ENCODE measurements at regions not wholly inside any gene's neighbourhood (a gene's known extent, or its start where the extent isn't known, plus 50 kb on each side); places are given as distances from the start of the nearest gene placed in this dataset.
A peak's percentile ranks its signal among the peaks of the same experiment; 100 is the strongest.

DNA sequence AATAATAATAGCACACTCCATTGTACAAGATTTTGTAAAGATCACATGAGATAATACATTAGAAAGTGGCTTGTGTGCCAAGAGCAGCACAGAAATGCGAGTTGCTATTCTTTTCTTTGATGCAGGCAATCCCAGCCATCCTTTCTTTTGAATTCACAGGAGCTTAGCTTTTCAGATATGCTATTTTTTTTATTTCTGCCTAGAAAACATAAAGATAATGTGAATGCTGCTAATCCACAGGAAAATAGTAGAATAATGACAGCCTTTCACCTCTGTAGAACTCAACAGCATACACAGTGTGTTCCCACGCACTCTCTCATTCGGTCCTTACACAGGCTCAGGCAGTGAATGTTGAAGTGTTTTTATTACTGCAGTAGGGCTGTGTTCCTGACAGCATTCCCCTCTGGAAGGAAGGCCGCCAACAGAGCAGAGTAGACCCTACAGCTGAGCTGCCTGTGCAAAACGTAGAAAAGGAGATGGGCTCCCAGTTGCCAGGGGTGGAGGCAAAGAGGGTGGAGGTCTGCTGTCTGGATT, 138.8 kb upstream of the TAPT1 start:
- DNase-seq (ENCODE audit: low spot score), result no peak

DNA sequence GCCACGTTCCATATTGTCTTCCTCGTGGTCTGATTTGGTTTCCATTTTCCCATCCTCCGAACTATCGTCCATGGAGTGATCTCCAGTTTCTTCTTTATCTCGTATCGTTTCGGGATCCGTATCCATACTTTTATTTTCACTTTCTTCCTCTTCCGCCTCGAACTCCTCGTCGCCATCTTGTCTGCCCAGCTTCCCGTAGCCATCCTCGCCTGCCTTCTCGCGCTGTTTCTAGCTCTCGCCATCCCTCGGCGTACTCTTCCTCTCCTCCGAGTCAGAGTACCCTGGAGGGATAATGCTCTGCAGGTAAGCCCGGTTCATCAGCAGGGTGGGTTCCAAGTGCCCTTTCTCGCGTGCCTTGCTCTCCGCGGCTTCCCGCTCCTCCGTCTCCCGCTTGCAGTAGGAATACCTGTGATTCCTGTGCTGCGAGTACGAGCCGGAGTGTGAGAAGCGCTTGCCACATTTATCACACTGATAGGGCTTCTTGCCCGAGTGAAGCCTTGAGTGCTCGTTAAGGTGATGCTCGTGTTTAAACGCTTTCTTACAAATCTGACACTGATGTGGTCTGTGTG, 134.5 kb upstream of the TAPT1 start:
- DNase-seq (ENCODE audit: low spot score), result no peak

DNA sequence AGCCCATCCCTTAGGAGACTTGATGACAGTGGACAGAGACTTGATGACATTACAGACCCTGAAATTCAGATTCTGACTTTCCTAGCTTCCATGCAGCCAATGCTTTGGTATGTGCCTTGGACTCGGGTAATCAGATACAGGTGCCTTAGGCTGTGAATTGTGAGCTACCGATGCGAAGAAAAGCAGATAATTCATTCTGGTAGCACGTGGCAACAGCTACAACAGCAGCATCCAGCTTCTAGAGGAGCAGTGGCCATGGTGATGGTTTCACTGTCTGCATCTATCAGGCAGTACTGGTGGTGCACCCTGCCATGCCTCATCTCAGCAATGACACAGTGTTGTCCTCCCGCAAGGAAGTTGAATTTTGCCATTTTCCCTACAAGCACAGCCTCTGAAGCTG, 126.9 kb upstream of the TAPT1 start:
- no peak for DNase-seq (ENCODE audit: low spot score)

DNA sequence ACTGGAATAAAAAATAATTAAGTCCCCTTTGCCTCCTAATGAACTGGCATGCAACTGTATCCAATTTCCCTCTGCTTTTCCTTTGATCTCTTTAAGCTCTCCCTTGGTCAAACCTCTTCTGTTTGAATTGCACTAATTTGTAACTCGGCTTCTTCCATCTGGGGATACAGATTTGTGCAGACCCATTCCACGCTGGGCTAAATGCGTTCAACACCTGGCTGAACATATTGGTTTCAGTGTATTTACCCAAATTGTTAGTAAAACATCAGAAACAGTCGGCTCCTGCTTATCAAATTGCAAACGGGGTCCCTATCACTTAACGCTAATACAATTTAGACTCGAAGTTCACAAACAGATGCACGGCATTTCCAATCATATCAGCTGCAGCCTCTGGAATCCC, 124.9 kb upstream of the TAPT1 start:
- no peak for DNase-seq (ENCODE audit: low spot score)

DNA sequence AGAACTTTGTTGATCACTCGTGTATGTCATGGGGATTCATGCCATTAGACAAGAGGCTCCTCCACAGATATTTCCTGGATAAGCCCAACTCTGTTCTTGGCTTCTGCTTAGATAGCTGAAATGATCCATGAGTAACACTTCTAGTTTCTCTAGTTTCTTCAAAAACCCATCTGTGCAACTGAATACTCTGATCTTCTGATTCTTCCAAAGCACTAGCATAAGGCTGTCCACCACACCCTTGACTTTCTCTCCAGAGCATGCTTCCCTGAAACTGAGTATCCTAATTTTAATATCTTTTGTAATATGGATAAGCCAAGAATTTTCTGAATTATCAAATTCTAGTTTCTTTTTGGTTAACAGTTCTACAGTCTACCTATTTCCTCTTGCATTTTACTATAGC, 118.6 kb upstream of the TAPT1 start:
- no peak for DNase-seq (ENCODE audit: low spot score)

DNA sequence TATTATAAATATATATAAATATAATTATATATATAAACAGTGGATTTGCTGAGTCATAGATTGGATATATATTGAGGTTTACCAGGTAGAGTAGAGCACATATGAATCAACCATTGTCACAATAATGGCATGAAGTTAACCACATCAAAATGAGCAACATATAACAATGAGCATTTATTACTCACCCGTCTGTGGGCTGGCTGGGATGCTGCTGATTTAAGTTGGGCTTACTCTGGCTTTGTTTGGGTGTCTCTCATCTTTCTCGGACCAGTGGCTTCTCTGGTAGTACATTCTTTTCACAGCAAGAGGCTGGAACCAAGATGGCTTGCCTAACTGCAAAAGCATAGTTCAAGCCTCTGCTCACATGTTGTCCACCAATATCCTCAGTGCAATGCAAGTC, 111.7 kb upstream of the TAPT1 start:
- peak; percentile 8 for DNase-seq (ENCODE audit: low spot score)

DNA sequence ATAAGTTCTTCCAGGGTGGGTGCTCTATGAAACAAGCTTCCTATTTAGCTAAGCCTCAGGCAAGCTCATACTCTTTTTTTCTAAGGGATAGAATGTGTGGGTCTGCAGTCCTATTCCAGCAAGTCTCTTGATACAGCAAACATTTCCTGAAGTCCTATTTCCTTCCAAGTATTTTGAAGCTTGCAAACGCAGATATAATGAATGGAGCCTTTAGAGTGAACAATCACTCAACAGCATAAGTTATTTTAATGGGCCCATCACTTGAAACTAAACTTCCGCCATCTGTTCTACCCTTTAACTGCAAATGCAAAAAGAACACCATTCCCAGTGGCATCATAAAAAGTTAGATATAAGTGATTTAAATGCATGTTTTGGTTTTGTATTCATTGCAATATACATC, 108.3 kb upstream of the TAPT1 start:
- DNase-seq (ENCODE audit: low spot score), result no peak

DNA sequence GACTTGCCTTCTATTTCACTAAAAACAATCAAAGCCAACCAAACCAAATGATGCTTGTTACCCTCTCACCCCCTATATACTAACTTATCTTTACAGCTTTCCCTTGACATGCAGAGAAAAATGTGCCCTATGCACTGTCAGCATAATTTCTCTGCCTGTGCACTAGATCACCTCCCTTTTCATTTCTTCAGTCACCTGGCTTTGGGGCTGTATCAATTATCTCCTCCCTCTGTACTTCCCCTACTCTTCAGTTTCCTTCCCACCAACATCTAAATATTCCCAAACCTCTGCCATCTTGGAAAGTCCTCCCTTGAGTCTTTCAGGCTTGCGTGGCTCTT, 103.5 kb upstream of the TAPT1 start:
- no peak for DNase-seq (ENCODE audit: low spot score)

DNA sequence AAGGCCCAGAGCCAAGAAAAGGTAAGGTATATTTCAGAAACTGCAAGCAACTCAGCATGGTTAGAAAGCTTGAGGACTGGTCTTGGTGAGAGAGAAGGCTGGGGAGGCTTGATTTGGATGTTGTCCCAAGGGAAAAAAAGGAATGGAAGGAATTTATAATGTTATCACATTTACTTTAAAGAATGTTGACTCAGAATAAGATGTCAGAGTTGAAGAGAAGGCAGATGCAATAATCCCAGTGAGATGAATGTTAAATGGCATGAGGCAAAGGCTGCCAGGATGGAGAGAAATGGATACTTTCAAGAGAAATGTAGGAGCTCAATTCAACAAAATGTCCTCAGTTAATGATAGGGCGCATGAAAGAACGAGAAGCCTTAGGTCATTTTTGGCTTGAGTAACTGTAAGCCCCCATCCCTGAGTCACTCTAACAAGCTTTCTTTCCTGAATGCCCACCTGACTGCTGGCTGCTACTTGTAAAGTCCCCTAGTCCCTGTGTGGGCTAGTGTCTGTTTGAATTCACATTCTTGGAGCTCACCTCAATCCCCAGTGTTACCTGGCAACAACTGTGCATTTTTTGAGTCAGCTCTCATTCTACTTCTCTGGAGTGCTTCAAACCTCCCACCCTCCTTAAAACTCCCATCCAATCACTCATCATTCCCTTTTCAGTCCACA, 103.0 kb upstream of the TAPT1 start:
- no peak for DNase-seq (ENCODE audit: low spot score)

DNA sequence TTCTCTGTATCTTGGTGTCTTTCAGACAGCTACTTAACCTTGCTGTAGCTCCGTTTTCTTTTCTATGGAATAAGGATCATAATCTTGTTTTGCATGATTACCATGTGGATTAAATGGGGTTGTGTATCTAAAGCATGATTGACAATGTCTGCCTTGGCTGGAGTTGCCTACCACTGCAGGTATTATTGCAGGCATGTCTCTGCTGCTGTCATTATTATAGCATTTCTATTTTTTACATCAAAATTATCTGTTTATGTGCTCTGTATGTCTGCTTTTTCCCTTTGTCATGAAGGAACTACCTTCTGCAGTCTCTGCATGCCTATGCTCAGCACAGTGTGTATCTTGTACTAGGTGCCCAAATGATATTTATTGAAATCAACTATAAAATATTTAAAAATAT, 95.9 kb upstream of the TAPT1 start:
- DNase-seq (ENCODE audit: low spot score), result no peak

DNA sequence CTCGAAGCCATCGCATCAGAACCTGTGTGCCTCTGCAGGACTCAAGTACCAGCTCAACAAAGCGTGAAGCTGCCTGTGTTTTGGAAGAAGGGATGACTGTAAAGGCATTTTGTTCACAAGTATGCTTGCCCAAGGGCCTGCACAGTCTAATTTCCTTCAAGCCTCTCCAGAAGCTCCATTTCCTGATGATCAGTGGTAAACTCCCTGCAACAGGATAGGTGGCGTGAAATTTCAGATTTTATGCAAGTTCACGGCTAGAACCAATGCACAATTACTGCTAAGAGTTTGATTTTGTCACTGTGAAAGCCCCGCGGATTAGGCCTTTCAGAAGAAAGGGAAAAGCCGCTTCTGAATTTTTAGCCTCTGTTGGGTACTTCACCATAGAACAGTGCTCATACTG, 89.2 kb upstream of the TAPT1 start:
- no peak for DNase-seq (ENCODE audit: low spot score)

DNA sequence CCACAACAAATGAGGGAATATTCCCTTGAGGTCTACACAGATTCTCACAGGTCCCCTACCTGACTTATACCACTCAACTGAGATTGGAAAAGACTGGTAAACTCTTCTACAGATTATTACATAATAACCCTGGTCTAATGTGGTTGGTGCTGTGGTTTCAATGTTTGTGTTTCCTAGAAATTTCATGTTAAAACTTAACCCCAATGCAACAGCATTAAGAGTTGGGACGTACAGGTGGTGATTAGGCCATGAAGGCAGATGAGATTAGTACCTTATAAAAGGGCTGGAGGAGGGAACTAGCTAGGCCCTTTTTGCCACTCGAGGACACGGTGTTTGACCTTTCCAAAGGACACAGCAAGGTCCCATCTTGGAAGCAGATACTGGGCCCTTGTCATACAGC, 84.3 kb upstream of the TAPT1 start:
- no peak for DNase-seq (ENCODE audit: low spot score)

DNA sequence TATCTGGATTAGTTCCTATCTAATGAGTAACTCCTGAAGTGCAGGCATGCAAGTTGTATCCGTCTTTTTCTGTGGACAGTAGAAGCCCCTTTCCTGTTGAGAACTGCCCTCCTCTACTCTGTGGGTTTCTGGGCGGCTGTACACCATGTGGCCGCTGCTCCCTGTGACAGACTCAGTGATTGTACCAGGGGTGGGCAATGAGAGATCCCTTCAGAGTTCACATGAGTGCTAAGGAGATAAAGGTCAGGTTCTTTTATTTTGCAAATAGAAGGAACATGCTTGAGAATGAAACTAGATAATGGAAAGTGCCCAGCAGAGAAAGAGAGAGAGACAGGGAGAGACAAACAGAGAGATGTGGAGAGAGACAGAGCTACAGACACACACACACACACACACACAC, 76.4 kb upstream of the TAPT1 start:
- no peak for DNase-seq (ENCODE audit: low spot score)

DNA sequence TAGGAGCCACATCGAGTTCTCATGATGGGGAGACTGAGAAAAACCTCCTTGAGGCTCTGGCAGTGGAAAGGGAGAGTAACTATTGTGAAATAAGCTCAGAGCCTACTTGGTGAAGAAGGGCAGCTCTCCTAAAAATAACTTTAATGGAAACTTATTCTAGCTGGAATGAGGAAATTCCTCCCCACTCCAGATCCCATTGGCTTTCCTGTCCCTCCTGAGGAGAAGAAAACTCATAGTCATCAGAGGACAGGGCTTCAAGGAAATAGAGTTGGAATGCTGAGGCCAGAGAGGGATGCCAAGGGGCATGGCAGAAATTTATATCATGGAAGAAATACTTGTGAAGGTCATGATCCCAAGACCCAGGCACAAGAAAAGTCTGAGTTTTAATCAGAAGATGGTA, 70.7 kb upstream of the TAPT1 start:
- DNase-seq (ENCODE audit: low spot score), result no peak

DNA sequence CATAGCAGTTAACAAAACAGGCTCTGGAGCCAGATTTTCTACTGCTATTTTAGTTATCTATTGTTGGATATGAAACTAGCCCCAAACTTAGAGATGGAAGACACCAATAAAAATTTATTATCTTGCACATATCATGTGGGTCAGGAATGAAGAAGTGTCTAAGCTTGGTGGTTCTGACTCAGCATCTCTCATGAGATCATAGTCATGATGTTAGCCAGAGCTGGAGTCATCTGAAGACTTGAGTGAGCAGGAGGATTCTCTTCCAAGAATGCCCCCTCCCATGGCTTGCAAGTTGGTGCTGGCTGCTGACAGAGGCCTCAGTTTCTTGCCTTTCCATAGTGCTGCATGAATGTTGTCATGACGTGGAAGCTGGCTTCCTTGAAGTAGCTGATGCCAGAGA, 68.2 kb upstream of the TAPT1 start:
- no peak for DNase-seq (ENCODE audit: low spot score)

DNA sequence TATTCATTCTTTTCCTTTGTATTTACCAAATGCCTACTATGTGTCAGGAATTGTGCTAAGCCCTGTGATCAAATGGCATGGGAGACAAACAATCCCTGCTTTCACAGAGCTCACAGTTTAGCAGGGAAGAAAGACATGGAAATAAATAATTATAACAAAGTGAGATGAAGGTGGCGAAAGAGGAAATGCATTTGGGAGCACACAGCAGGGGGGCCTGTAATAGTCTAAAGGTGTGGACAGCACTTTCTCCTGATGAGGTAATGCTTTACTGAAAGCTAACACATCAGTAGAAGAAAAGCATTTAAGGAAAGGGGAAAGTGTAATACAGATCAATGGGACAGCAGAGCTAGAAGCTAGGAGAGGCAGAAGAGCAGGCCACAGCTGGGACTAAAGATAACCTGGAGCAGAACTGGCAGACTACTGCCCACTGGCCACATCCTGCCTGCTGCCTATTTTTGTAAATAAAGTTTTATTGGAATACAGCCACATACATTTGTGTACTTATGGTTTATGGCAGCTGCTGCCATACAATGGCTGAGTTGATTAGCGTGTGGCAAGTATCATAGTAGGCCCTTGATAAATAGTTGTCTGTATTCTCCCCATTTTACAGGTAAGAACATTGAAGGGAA, 67.1 kb upstream of the TAPT1 start:
- DNase-seq (ENCODE audit: low spot score), result no peak

DNA sequence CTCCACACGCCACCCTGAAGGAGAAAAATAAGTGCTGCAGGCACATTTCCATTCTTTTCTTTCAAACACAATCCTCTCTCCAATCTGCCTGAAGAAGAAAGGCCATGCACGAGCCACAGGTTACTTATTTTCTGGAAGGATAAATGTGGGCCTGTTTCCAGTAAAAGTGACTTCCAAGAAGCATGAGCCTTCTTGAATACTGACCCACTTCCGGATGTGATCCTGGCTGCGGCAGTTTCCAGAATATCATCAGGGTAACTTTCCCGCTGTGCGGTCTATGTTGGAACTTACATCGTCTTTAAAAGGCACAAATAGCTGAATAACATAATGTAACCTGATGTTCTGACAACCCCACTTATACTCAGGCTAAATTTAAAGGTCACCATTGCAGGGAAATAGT, 66.3 kb upstream of the TAPT1 start:
- DNase-seq (ENCODE audit: low spot score), result no peak

DNA sequence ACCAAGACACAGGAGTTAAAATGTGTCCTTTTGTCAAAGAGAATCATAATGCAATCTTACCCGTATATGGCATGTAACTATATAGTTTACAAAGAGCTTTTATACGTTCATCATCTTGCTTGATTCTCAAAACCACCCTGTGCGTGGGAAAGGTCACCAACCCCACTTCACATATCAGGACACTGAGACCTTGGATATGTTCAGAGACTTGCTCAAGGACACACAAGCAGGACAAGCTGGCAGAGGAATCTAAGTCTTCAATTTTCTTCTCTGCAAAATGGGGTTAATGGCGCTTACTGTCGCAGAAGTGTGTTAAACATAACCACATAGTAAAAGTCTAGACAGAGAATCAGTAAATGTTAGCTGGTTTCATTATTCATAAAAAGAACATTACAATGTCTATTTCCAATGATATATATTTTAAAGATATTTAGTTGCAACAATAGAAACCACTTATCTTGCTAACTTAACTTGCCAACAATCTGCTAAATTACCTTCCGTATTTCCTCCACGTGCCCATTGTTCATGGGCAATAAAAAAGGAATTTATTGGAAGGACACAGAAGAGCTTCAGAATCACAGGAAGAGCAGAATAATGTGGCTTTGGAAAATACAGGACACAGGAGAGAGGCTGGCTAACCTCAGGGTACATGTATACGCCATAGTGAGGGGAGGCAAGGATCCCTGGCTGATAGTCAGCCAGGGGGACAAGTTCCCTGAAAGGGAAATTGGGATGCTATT, 64.6 kb upstream of the TAPT1 start:
- no peak for DNase-seq (ENCODE audit: low spot score)

DNA sequence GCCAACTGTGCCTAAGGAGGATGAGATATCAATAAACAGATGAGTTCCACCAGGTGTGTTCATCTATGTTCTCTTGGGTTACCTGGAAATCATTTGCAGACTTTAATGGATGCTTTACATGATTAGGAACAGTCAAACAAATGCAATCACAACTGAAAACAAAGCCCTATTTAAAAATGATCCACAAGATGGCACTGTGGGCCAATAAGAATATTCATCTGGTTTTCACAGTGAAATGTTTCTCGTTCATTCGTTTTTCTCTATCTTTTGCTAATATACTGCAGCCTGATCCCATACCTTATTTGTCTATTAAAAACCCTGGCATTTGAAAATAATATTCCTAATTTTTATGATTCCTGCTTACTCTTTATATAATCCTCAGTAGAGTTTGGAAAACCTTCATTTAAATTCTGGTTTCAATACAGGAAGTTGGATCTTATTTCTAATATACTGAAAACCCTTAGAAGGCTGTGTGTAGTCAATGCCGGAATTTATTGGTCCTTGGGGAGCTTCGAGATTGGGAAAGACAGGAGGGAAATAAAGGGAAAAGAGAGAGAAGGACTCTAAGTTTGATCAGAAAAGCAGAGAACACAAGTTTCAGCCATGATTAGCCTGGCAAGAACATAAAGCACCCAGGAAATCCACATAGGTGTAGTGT, 63.8 kb upstream of the TAPT1 start:
- DNase-seq (ENCODE audit: low spot score), result peak; percentile 51

DNA sequence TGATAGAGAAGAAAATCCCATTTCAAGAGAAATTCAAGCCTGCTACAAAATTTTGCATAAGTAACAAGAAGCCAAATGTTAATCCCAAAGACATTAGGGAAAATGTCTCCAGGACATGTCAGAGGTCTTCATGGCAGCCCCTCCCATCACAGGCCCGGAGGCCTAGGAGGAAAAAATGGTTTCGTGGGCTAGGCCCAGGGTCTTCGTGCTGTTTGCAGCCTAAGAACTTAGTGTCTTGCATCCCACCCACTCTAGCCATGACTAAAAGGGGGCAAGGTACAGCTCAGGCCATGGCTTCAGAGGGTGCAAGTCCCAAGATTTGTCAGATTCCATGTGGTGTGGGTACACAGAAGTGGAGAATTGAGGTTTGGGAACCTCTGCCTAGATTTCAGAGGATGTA, 57.8 kb upstream of the TAPT1 start:
- DNase-seq (ENCODE audit: low spot score), result no peak

DNA sequence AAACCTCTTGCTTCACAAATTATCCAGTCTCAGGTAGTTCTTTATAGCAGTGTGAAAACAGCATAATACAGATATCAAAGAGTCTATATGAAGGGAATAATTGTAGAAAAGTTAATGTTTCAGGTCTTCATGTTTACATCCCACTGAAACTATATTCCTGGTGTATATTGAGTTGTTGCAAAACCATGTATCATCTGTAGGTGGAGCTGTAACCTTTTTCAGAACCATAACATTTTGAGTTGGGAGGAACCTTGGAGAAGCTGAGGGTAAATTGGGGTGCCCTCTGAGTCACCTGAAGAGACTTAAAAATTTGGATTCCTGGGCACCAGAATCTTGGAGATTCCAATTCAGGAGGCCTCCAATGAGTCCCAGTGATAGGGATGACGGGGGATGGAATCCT, 51.9 kb upstream of the TAPT1 start:
- DNase-seq (ENCODE audit: low spot score), result no peak
